HG02759 (cell line): ENCODE measurements at regions not wholly inside any gene's neighbourhood (a gene's known extent, or its start where the extent isn't known, plus 50 kb on each side); places are given as distances from the start of the nearest gene placed in this dataset.
"Not testable (repeated sequence)": the region's sequence is repeated elsewhere in the genome, so short reads cannot be mapped to it uniquely, and the experiment has no call there.

ENCODE experiments used
- ATAC-seq: cut with Tn5 transposase; IDR thresholded peaks from one replicate; pipeline ENCODE4 v1.9.1; 2021; ENCODE audit warnings: mild to moderate bottlenecking, moderate library complexity; ENCODE audit not compliant: unreplicated experiment

DNA sequence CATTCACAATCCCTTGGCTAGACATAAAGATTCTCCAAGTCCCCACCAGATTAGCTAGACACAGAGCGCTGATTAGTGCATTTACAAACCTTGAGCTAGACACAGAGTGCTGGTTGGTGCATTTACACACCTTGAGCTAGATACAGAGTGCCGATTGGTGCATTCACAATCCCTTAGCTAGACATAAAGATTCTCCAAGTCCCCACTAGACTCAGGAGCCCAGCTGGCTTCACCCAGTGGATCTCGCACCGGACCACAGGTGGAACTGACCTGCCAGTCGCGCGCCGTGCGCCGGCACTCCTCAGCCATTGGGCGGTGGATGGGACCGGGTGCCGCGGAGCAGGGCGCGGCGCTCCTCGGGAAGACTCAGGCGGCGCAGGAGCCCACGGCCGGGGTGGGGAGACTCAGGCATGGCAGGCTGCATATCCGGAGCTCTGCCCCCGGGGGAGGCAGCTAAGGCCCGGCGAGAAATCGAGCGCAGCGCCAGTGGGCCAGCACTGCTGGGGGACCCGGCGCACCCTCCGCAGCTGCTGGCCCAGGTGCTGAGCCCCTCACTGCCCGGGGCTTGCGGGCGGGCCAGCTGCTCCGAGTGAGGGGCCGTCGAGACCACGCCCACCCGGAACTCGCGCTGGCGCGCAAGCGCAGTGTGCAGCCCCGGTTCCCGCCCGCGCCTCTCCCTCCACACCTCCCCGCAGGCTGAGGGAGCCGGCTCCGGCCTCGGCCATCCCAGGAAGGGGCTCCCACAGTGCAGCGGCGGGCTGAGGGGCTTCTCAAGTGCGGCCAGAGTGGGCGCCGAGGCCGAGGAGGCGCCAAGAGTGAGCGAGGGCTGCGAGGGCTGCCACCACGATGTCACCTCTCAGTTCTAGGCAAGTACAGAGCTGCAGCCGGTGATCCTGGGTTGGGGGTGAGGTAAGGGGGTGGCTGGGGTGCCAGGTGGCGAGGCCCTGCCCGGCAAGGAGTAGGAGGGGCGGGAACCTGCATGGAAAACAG lies 773.7 kb upstream of the CITED2 start:
- ATAC-seq = not testable (repeated sequence)

DNA sequence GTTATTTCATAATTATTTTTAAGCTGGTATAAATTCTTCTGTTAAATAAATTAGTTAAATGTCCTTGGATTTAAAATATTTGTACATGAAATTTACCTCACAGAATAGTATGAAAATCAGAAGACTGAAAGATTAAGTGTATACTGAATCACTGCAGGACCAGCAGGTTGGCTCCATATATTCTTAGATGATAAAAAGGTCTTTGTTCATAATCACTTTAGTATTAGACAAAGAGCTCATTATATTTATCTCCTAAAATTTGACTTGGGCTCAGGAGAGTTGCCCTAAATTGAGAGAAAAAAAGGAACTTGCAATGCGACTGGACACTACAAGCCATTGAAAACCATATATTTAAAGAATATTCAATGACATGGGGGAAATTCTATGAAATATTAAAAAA lies 766.4 kb upstream of the CITED2 start:
- no peak for ATAC-seq

DNA sequence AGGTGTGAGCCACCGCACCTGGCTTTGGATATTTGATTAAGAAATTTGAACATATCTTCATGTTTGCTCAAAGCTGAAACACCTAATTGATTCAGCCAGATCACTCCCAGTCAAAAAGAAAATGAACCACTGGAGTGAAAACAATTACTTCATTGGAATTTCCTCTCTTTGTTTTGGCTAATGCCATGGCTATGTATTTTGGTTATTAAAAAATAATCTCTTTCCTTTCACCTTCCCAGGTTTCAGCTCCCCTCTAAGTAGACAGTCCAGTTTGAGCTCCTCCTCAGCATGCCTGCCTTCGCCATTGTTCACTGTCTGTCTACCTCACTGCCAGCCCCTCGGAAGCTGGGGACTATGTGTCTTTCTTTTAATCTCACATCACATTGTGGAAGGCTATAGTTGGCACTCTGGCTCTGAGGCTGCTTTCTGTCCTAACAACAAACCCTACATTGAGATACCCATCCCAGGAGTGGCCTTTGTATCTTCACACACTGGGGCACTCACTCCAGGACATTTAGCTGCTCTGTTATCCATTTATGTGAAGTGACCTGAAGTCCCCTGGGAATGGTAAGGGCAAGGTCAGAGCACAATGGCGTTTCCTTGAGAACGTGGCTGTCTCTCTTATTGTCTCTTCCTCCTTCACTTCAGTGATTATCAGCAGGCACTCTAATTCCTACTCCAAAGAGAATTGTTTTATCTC lies 764.0 kb upstream of the CITED2 start:
- no peak for ATAC-seq

DNA sequence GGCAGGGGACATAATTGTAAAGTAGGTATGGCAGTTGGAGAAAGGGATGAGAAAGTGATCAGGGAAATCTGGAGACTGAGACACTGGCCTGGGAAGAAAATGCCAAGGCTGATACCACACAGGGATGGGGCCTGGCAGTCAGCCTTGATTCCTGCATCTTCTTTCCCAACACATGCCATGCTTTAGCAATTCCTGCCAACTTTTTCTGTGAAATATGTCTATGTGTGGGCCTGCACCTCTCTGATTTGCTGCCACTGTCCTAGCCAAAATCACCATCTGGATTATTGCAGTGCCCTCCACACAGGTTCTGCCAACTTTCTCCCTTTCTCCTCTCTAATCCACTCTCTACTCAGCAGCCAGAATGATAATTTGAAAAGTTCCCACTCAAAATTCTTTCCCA lies 759.8 kb upstream of the CITED2 start:
- ATAC-seq = no peak

DNA sequence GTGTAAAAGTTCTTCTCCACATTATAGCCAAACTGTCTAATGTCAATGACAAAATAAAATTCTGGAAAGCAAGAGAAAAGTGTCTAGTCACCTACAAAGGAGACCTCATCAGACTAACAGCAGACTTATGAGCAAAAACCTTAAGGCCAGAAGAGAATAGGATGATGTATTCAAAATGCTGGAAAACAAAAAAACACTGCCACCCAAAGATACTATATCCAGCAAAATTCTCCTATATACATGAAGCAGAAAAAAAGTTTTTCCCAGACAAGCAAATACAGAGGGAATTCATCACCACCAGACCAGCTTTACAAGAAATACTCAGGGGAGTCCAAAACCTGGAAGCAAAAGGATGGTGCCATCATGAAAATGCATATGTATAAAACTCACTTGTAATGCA lies 755.6 kb upstream of the CITED2 start:
- ATAC-seq = no peak

DNA sequence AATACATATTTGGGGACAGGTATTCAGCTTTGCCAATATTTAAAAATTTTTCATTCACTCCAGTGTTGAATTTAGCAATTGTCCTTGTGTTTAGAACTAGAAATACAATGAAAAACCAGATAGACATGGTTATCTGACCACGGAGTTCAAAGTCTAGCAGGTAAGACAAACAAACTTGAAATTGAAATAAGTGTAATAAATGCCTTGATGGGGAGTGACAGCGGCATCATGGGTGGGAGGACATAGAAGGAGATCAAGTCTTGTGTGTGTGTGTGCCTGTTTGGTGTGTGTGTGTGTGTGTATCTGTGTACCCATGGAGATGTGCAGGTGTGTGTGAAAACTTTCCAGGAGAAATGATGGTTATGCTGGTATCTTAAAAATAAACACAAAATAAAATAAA lies 750.0 kb upstream of the CITED2 start:
- ATAC-seq = no peak

DNA sequence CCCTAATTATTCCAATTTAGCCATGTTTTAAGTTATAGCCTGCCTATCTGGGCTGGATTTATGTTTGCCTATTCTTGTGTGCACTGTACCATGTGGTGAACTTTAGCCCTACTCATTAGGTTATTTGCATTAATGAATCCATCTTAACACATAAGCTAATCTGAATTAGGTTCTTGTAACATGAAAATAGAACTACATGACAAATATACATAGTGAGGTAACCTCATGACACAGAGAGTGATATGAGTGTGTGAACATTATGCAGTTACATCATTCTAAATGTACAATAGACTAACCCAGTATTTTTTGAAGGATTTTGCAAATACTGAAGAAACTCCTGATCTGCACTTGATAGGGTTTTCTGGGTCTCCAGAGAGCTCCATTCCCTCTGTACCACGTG lies 733.7 kb upstream of the CITED2 start:
- no peak for ATAC-seq

DNA sequence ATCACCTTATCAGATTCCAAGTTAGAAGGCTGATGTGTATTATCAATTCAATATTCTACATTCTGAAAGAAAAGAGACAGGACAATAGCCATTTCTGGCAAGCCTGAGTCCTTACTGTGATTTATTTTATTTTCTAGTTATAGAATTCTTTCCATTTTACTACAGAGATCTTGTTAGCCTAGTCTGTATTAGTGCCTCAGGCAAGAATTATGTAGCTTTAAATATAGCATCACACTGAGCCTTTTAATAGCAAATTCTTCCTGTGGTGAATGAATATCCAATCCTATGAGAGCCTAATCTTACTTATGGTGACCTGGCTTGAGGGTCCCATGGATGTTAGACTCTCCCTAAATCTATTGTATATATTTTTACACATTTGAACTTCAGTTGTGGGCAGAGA lies 732.8 kb upstream of the CITED2 start:
- ATAC-seq = no peak

DNA sequence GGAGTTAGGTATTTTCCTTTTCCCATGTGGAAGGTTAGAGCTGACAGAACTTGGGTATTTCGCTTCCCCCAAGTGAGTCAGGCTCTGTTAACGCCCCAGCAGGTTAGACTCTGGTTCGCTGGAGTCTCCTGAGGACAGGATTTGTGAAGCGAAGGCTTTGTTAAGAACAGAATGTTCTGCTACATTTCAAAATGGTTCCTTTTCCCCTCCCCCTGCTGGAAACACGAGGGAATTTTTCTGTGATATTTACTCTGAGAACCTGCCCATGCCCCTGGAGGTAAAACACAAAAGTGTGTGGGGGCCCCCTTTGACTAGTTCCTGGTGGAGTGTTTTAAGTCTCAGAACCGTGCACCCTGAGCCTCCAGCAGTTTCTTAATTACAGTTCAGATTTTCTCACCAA lies 731.4 kb upstream of the CITED2 start:
- ATAC-seq = no peak

DNA sequence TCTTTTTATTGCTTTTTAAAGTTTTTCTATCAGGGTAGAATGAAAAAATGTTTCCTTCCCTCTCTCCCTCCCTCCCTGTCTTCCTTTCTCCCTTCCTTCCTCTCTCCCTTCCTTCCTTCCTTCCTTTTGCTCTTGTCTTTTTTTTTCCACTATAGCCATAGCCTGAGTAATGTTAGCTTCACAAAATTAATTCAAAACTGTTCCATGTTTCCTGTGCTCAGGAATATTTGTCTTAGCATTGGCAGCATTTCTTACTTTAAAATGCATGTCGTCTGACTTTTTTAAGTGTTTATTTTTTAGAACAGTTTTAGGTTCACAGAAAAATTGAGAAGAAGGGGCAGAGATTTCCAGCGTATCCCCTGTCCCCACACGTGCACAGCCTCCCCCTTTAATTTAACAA lies 730.8 kb upstream of the CITED2 start:
- no peak for ATAC-seq

DNA sequence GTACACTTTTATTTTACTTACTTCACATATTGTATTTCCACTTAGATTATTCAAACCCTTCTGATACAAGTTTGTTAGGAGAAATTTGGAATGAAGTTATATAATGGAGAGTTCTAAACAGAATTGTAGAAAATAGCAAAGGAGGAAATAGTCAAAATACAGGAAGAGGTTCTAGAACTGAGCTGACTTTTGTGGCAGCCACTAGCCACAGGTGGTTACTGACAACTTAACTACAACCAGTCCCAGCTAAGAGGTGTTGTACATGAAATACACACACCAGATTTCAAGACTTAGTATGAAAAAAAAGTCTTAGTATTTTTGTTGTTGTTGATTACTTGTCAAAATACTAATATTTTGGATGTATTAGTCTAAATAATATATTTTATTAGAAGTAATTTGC lies 727.4 kb upstream of the CITED2 start:
- ATAC-seq = no peak

DNA sequence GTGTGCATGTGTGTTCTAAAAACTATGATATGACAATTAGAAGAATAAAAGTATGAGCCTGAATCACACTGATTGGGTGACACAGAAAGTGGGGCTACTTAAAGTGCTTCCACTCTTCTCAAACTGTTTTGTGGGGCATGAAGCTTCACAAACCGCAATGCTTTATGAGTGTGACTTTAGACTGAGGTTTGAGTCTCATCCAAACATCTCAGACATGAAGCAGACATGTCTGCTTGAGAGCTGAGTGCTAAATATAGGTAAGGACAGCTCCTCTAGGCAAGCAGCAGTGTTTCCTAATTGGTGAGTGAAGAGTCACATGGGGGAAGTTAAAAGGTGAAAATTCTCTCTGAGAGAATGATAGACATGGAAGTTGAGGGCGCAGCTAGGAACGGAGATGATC lies 726.9 kb upstream of the CITED2 start:
- ATAC-seq = no peak

DNA sequence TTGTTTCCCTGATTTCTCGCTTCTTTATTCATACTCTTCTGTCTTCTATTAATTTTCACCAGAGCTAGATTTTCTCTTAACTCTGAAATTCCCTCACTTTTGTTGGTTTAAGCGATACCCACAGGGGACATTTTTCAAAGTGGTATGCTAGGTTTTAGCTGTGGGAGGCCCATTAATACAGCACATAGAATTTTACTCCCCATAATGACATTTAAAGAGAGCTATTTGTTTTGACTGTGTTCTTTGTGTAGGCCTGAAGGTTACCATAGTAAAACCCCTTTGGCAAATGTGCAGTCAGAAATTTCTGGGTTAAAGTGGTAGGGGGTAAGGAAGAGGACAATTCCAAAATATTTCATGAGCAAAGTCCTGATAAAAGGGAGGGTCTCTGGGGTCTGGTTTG lies 721.1 kb upstream of the CITED2 start:
- ATAC-seq = no peak

DNA sequence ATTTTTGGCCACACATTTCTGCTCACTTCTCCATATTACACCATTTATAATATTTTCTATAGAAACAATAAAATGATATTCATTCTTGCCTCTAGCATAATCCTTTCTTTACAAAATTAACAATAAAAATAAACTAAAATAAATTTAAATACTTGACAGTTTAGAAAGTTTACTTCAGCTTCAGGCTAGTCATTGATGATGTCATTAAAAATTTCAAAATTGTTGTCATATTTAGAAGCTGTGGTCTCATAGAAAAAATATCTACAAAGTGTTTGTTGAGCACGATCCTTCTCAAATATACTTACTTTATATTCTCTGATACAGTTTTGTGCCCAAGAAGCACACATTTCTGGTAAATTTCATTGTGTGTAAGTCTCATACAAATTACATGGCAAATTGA lies 717.4 kb upstream of the CITED2 start:
- no peak for ATAC-seq

DNA sequence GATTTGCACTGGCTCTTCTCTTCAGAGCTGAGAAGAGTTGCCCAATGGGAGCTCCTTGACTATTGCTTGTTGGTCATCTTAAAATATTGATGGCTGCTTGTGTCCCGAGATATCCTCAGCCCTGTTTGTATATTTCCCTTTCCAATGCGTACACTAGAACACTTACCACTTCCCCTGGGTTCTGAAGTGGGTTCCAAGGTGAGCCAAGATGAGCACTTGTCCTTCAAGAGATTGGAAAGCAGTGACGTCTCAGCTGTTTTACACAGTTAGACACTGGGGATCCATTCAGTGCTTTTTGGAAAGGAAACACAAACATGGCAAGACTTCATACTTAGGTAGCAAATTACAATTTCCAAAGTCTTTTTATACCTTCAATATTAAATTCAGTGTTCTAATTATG lies 716.4 kb upstream of the CITED2 start:
- ATAC-seq = no peak

DNA sequence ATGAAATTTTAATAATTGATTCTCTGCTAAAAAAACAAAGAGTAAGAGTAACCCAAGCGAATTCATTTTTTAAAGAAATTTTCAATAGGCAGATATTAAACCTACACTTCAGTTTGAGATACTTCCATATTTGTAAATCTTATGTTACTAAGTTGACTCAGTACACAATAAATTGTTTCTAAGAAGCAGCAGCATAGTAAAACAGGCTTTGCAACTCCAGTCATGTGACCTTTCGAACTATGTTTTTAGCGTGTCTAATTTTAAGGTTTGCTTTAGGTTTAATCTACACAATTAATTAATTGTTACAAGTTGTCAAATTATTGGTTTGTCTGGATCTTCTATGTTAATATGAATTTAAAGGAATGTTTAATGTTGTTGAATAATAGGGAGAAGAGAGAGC lies 708.9 kb upstream of the CITED2 start:
- ATAC-seq = no peak

DNA sequence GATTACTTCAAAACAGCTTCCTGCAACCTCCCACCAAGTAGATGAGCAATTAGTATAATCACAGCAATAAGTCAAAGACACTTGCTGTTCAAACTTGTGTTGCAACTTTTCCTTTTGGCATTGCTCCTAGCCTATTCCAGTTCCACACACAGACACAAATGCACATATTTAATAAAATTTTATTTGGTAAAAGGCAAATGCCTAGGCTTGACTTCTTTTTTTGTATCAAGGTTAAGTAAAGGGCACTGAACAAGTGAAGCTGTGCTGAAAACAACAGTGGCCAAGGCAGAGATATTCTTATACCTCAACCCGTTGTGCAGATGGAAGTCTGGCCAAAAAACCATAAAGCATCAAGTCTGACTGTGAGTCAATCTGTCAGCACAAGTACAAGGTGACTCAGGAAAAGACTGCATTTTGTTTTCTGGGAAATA lies 708.4 kb upstream of the CITED2 start:
- no peak for ATAC-seq

DNA sequence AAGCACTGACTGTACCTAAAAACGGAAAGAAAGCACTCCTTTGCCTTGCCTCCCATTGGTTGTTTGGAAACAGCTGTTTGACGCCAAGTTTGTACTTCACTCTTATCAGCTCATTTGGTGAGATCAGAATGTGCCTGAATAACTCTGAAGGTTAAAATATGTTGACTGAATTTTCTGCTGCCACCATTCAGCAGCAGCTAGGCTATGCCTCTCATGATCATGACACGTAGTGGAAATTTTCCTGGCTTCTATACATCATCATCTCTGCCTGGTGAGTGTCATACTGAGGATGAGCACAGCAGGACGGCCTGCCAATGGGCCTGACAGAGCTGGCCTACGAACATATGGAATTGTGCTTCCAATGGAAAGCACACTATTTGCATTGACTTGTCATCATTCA lies 704.9 kb upstream of the CITED2 start:
- ATAC-seq = no peak

DNA sequence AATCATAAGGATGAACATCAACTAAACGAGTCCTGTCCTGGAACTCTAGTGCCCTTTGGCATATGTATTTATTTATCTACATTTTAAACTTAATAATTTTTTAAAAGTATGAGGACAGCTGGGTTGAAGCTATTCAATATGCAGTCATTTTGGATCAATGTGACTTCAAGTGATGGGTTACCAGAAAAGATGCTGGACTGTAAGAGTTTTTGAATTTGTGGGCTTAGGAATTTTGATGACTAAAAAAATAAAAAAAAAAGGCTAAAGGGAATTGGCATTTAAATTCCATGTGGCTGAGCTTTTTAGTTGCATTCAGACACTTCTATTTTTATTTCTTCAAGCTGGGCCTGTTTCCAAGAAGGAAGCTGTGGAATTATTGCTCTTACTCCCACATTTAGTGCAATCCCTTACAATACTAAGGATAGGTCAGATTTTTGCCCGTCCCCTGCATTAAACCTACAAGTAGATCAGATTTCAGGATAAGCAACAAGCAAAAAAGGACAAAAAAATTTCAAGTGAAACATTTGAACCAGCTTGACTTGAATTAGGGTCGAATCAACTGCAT lies 704.2 kb upstream of the CITED2 start:
- ATAC-seq = no peak

DNA sequence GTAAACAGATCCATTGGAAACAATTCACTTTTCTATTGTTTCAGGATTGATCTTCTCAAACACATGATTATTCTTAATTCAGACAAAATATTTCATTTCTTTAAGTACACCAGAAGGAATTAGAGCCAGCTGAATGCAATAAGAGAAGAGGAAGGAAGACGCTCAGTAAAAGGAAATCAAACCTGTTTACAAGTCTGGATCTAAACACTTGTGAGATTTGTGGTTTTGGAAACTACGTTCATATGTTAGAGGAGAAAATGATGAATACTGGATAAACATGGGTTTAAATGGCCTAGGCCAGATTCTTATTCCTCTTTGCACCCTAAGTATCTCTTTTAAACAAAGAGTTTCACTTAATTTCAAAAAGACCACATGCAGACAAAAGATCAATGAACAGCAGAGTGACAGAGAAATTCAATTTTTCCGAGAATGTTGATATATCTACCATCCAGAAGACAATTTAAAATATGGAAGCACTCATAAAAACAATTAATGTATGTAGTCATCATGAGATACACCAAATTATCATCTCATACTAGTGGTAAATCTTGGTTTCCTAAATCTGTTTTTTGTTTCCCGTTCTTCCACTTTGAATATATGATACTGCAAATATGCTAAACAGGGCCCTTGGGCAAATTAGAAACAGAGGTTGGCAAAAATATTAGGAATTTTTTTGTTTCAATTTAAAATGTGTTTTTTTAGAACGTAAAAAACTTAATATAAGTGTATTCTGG lies 703.5 kb upstream of the CITED2 start:
- no peak for ATAC-seq

DNA sequence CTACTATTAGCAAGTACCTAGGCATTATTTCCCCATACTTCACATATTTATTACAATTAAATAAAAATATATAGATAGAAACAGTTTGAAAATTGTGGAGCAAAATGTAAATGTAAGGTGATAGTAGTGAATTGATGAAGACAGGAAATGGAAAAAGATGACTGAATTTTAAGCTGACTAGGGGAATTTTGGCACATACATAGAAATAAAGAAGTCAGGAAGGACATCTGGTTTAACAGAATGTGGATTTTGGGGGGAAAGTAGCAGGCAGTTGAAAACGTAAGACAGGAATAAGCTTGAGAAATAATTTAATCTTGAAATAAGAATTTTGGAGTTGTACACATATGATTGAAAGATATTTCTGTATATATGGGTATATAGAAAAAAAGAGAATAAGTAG lies 701.7 kb upstream of the CITED2 start:
- ATAC-seq = no peak
